22Rv1 (cell line): ENCODE measurements at regions not wholly inside any gene's neighbourhood (a gene's known extent, or its start where the extent isn't known, plus 50 kb on each side); places are given as distances from the start of the nearest gene placed in this dataset.
"Not testable (repeated sequence)": the region's sequence is repeated elsewhere in the genome, so short reads cannot be mapped to it uniquely, and the experiment has no call there.

ENCODE experiments used
- H3K27ac ChIP-seq: fragments of 450-650 bp; 2 replicates; pipeline ENCODE4 v1.5.1; 2017
- CTCF ChIP-seq: fragments of 450-650 bp; IDR thresholded peaks from 2 replicates; pipeline ENCODE4 v1.5.1; 2017; ENCODE audit warnings: mild to moderate bottlenecking
- ZFX ChIP-seq: fragments of 450-650 bp; IDR thresholded peaks from 2 replicates; pipeline ENCODE4 v1.6.1; 2017; ENCODE audit warnings: antibody characterized with exemption, borderline replicate concordance

- H3K27ac ChIP-seq = no peak overlapping the region
- TF ChIP-seq CTCF (no peak), ZFX (no peak)
These were observed 2009.3 kb upstream of the CELF4 start for GRCh38 chr18:39574897-39575296.

GRCh38 chr18:39571511-39571910 lies 2005.9 kb upstream of the CELF4 start:
- H3K27ac ChIP-seq = no peak overlapping the region
- no peak for TF ChIP-seq ZFX
- peak; percentile 42 for TF ChIP-seq CTCF

GRCh38 chr18:39565551-39566230 lies 2000.1 kb upstream of the CELF4 start:
- not testable (repeated sequence) for H3K27ac ChIP-seq

- no peak for TF ChIP-seq CTCF
- no peak for TF ChIP-seq ZFX
- H3K27ac ChIP-seq = no peak overlapping the region
These were observed 1999.1 kb upstream of the CELF4 start for GRCh38 chr18:39564716-39565115.

- no peak overlapping the region for H3K27ac ChIP-seq
- no peak for TF ChIP-seq ZFX
- TF ChIP-seq CTCF = no peak
These were observed 1995.5 kb upstream of the CELF4 start for GRCh38 chr18:39561126-39561525.

- TF ChIP-seq ZFX (no peak), CTCF (no peak)
- no peak overlapping the region for H3K27ac ChIP-seq
These were observed 1993.1 kb upstream of the CELF4 start for GRCh38 chr18:39558658-39559057.

GRCh38 chr18:39555496-39555895 lies 1989.9 kb upstream of the CELF4 start:
- TF ChIP-seq CTCF (no peak), ZFX (no peak)
- no peak overlapping the region for H3K27ac ChIP-seq

GRCh38 chr18:39550701-39551100 lies 1985.1 kb upstream of the CELF4 start:
- TF ChIP-seq CTCF (no peak), ZFX (no peak)
- H3K27ac ChIP-seq = no peak overlapping the region
